ENCODE measurements at regions not wholly inside any gene's neighbourhood (a gene's known extent, or its start where the extent isn't known, plus 50 kb on each side); places are given as distances from the start of the nearest gene placed in this dataset.

DNA sequence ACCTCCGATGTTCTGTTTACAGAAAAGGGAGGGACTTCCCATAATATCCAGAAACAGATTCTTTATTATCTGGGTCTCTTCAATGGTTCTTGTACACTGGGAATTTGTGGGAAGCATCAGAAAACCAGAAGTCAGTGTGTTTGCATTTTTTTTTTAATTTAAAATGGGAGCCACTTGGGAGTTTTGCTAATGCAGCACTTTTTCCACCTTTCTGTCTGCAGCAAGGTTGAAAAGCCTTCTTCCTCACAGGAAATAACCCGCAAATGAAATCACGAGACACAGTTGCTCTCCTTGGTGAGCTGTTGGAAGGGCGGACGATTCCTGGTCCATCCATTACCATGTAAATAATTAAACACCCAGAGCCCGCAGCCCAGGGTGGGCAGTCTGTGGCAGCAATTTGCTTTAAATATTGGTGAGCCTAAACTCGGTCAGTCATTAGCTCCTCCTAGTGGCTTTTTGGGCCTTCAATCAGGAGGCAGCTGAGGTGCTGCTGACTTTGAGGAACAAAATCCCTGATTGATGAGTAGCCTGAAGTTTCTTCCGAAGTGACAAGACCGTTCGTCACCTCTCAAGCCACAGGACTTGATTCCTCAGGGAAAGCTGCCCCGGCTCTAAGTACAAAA lies 471.5 kb downstream of the EPHA4 start:
- 52 to 65% (median 57%) methylated on average over 11 of the region's 11 CpGs for WGBS, 5 donors
- TF ChIP-seq POLR2AphosphoS5 (IDR thresholded peaks at IDR 0.05), result no peak
- TF ChIP-seq POLR2A (IDR thresholded peaks at IDR 0.05), result no peak
- TF ChIP-seq, protein P1, sequence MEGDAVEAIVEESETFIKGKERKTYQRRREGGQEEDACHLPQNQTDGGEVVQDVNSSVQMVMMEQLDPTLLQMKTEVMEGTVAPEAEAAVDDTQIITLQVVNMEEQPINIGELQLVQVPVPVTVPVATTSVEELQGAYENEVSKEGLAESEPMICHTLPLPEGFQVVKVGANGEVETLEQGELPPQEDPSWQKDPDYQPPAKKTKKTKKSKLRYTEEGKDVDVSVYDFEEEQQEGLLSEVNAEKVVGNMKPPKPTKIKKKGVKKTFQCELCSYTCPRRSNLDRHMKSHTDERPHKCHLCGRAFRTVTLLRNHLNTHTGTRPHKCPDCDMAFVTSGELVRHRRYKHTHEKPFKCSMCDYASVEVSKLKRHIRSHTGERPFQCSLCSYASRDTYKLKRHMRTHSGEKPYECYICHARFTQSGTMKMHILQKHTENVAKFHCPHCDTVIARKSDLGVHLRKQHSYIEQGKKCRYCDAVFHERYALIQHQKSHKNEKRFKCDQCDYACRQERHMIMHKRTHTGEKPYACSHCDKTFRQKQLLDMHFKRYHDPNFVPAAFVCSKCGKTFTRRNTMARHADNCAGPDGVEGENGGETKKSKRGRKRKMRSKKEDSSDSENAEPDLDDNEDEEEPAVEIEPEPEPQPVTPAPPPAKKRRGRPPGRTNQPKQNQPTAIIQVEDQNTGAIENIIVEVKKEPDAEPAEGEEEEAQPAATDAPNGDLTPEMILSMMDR (IDR thresholded peaks at IDR 0.05), result no peak
- TF ChIP-seq EP300 (IDR thresholded peaks at IDR 0.05), result no peak
- Histone ChIP-seq H3K9me3 (no peaks in the 10 kb centered on the region), H3K36me3 (no peaks in the 10 kb centered on the region), H3K27ac (no peak overlapping the region), H3K4me1 (peaks cover 0 to 11% (median 5%) of the 10 kb centered on the region in 4 donors), H3K27me3 (no peaks in the 10 kb centered on the region), H3K4me3 (no peak overlapping the region)
- intact Hi-C loops (cut with DNase I; ENCODE audit: low total_unique reads), result no loop called here
- DNase-seq, result no peak

DNA sequence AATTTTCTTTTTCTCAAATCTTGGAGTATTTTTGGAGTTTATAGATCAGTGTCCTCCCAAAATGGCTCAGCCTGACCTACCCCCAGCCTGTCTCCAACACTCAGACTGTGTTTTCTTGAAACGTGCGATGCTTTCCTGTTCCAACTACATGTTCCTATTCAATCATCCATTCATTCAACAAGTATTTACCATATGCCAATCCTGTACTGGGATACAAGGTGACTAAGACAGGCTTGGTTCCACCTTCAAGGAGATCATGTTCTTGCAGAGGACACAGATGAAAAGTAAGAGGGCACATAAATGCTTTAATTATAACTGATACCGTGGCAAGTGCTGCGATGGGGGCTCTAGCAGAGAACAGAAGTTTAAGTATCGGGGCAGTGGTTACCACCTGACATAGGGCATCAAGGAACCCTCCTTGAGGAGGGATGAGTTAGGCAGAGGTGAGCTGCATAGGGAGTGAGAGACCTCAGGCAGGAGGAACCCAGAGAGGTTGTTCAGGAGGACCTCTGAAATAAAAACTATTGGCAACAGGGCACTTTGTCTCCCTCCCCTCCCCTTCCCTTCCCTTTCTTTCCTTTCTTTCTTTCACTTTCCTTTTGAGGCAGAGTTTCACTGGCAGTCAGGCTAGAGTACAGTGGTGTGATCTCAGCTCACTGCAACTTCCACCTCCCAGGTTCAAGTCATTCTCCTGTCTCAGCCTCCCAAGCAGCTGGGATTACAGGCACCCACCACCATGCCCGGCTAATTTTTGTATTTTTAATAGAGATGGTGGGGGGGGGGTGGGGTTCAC lies 469.0 kb downstream of the EPHA4 start:
- no peaks in the 10 kb centered on the region for H3K36me3 ChIP-seq
- H3K27me3 ChIP-seq, result no peaks in the 10 kb centered on the region
- DNase-seq, result no peak
- TF ChIP-seq POLR2A (IDR thresholded peaks at IDR 0.05) (no peak), EP300 (IDR thresholded peaks at IDR 0.05) (no peak), POLR2AphosphoS5 (IDR thresholded peaks at IDR 0.05) (no peak)
- TF ChIP-seq, protein P1 (IDR thresholded peaks at IDR 0.05), result no peak
- no peak overlapping the region for H3K27ac ChIP-seq
- peaks cover 0 to 11% (median 5%) of the 10 kb centered on the region in 4 donors for H3K4me1 ChIP-seq
- H3K9me3 ChIP-seq, result no peaks in the 10 kb centered on the region
- no peak overlapping the region for H3K4me3 ChIP-seq
- 84 to 91% (median 90%) methylated on average over 6 of the region's 6 CpGs for WGBS, 5 donors
- intact Hi-C loops (cut with DNase I; ENCODE audit: low total_unique reads), result no loop called here

DNA sequence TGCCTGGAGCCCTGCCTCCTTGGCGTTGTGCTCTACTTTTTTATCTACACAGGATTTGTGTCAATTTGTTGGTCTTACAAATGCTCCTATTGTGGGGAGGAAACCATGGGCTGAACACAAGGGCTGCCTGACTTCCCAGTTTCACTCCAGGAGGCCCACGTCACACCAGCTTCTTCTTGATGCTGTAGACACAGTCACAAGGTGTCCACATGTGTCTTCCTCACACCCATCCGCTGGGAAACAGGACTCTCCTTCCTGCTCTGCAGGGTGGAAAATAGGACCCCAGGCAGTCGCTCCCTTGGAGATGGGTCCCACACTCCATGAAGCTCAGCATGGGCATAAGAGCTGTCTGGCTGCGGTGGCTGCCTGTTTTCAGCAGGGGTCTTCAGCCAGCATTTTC lies 468.2 kb downstream of the EPHA4 start:
- no peak overlapping the region for H3K4me3 ChIP-seq
- DNase-seq, result no peak
- no peaks in the 10 kb centered on the region for H3K9me3 ChIP-seq
- no peaks in the 10 kb centered on the region for H3K36me3 ChIP-seq
- no peak for TF ChIP-seq POLR2A (IDR thresholded peaks at IDR 0.05)
- no peak for TF ChIP-seq EP300 (IDR thresholded peaks at IDR 0.05)
- TF ChIP-seq, protein P1 (IDR thresholded peaks at IDR 0.05), result no peak
- TF ChIP-seq POLR2AphosphoS5 (IDR thresholded peaks at IDR 0.05), result no peak
- H3K4me1 ChIP-seq, result peaks cover 0 to 11% (median 5%) of the 10 kb centered on the region in 4 donors
- intact Hi-C loops (cut with DNase I; ENCODE audit: low total_unique reads), result no loop called here
- 56 to 68% (median 62%) methylated on average over 5 of the region's 5 CpGs for WGBS, 5 donors
- no peaks in the 10 kb centered on the region for H3K27me3 ChIP-seq
- peak overlapping the region in 1 of 5 donors; percentile 0 for H3K27ac ChIP-seq

DNA sequence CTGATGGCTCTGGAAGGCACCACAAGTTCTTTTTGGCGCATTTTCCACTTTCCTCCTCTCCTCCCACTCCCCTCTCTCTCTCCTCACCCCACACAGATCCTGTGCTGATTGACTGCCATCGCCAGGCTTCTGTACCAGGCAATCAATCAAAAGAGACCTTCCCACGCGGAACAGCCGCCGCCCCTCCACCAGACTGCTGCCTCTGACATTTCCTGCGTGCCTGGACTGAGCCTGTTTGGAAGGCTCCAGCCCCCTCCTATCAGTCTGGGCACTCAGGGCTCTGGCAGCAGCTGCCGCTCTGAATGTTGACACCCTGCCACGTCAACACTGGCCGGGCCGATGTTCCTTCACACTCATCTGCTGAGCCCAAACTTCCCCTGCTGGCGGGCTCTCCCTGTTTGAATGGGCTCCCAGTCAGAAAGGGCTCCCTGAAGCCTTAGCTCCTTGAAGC lies 467.7 kb downstream of the EPHA4 start:
- Histone ChIP-seq H3K27ac (peak overlapping the region in 1 of 5 donors; percentile 0), H3K4me1 (peaks cover 0 to 11% (median 5%) of the 10 kb centered on the region in 4 donors)

More for the DNA sequence above, 467.7 kb downstream of the EPHA4 start:
- 11 to 21% (median 15%) methylated on average over 10 to 12 of the region's 12 CpGs for WGBS, 5 donors
- peak; percentile 34 to 70 for DNase-seq
- Histone ChIP-seq H3K36me3 (no peaks in the 10 kb centered on the region), H3K9me3 (no peaks in the 10 kb centered on the region), H3K27me3 (no peaks in the 10 kb centered on the region), H3K4me3 (no peak overlapping the region)
- intact Hi-C loops (cut with DNase I; ENCODE audit: low total_unique reads), result no loop called here
- TF ChIP-seq, protein P1 (IDR thresholded peaks at IDR 0.05), result no peak
- TF ChIP-seq POLR2A (IDR thresholded peaks at IDR 0.05), result no peak
- TF ChIP-seq EP300 (IDR thresholded peaks at IDR 0.05), result no peak
- TF ChIP-seq POLR2AphosphoS5 (IDR thresholded peaks at IDR 0.05), result no peak
